NOMO-1 (cell line): ENCODE measurements at regions not wholly inside any gene's neighbourhood (a gene's known extent, or its start where the extent isn't known, plus 50 kb on each side); places are given as distances from the start of the nearest gene placed in this dataset.

Experiments
- DNase-seq, 2 experiments: peaks; one replicate each; lab custom pipeline; 2025; ENCODE audit not compliant: unreplicated experiment in 2 of 2; lab: John Stamatoyannopoulos, UW

DNA sequence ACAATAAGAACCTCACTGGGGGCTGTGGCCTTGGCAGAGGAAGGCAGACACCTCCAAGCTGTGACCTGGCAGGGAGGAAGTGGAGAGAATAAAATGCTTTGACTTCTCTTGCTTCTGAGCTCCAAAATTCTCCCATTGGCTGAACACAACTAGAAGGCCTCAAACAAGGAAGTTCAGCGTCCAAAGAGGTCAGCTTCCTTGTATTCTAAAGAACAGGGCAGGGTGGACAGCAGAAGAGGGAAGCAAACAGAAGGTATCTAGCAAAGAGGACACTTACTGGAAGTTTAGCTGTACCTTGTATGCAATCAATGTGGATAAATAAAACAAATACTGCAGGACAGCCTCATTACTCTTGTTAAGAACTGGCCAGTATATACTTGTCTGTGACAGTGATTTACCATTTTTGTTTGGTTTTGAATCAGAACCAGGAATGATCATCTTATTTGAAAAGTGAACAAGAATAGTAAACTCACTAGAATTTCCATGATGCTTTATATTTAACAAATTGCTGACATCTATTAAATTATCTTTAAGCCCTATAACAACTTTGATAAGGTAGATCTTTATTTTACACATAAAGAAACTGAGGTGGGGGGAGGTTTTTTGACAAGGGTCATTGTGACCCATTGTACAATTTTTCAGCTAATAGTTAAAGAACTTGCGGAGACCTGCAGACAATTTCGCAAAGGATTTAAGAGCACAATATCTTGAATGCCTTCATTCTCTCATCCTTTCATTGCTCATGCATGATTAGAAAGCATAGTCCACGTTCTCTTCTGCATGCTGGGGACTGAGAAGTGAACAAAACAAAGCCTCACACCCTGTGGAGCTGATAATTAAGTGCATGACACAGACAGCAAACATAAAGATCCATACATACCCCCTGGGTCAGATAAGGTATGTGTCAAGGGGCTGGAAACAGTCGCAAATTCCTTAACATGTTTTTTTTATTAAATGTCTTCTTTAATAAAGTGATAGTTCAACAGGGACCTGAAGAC lies 1448.0 kb downstream of the AACS start:
- no peak for DNase-seq

DNA sequence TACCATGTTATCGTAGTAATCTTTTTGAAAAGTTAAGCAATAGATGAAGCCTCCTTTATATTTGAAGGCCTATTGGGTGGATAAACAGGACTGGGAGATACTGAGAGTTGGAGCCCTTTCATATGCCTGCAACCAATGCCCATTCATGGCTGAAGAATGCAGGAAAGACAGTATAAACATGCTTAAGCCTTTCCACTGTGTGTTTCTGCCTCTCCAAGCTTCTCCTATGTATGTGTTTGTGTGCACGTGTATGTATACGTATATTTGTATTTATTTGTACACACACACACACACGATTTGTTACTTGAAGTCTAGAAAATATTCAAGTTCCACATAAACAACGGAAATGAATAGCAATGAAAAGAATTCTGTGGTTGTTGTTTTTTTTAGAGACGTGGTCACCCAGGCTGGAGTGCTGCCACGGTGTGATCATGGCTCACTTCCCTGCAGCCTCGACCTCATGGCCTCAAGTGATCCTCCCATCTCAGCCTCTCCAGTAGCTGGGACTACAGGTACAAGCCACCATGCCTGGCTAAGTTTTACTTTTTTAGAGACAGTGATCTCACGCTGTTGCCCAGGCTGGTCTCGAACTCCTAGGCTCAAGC lies 1453.5 kb downstream of the AACS start:
- no peak for DNase-seq

GRCh38 chr12:126519833-126520232 lies 1454.6 kb downstream of the AACS start:
- no peak for DNase-seq

GRCh38 chr12:126523891-126524290 lies 1458.7 kb downstream of the AACS start:
- no peak for DNase-seq

DNA sequence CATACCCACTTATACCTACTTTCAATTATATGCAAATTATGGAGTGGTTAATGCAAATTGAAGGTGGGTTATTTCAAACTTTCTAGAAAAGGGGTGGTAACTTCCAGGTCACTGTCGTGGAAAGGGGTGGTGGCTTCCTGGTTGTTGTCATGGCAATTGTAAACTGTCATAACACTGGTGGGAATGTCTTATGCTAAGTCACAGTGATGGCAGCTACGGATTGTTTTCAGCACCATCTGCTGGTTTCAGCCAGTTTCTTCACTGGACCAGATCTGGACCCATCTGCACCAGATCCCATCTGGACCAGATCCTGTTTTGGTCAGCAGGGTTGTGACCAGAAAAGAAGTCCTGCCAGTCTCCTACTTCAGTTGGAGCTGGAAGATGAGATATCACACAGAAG lies 1469.3 kb downstream of the AACS start:
- no peak for DNase-seq

DNA sequence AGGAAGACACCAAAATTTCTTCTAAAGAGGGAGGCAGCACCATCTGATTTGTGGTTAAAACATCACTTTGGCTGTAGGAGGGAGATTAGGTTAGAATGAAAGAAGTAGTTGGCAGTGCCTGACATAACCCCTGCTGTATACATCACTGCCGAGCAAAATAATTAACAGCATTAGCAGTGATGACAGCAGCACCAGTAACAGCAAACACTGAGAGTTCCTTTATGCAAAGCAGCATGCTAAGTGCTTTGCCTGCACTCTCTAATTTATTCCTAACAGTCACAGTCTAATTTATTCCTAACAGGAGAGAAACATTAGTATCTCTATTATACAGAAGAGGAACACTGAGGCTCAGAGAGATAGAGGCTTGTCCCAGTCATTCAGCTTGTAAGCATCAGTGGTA lies 1469.7 kb downstream of the AACS start:
- DNase-seq, result no peak

- no peak for DNase-seq
Measured at GRCh38 chr12:126535971-126536370, 1470.7 kb downstream of the AACS start.

DNA sequence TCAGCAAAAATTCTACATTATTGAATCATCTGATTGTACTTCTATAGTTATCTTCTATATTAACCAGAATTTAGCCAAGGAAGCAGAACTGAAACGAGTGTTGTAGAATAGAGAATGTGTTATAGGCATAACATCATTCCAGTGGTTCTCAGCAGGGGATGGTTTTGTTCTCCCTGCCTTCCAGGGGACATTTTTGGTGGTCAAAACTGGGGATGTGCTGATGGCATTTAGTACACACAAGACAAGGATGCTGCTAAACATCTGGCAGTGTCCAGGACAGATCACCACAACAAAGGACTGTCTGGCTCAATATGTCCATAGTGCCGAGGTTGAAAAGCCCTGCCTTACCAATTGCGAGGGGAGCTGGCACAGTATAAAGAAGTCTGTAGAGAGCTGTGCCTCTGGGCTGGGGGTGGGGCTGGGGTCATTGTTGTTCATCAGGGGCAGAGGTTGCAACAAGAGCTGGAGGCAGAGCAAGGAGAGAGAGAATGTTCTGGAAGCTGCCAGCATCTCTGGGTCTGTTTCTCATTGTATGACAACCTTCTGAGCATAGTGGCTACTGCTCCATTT lies 1472.8 kb downstream of the AACS start:
- DNase-seq, result no peak

DNA sequence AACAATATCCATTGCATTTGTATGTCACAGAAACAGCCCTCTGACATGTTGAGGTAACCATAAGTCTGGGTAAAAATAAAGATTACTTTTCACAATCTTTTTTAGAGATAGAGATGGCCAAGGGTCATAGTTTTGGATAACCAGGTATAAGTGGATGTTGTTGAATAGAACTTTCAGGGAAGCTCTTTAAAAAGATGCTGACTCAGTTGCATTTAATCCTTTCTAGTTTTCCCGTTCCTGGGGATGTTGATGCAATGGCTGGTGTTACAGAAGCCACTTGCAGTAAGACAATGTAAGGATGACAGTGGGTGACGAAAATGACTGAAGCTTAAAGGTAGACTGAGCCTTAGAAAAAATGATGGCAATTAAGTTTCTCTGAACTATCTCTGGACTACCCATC lies 1473.7 kb downstream of the AACS start:
- DNase-seq, result no peak

DNA sequence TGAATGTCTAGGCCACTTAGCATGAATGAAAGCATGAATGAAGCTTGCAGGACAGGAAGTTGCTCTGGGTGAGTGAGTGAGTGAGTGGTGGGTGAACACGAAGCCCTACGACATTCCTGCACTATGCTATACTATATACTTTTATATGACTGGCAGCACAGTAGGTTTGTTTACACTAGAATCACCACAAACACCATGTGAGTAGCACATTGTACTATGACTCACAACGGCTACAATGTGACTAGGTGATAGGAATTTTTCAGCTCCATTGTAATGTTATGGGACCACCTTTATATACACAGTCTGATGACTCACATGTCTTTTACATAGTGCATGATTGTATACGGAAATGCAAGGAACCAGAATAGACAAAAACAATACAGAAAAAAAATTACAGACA lies 1480.2 kb downstream of the AACS start:
- no peak for DNase-seq

DNA sequence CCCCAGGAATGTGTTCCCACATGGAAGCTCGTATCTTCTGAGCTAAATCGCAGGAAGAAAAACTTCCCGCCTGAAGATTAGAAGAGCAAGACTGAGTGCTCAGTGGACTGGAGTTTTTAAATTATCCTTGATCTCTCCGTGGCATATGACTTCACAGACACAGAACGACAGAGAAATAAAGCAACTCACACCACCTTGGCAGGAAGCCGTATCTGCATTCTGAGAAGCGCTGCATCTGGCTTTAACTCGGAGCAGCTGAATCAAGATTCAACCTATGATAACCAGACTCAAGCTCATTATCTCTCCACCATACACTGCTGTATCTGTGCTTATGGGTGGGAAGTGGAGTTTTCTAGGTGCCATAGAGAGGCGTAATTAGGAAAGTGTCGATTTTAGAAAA lies 1482.7 kb downstream of the AACS start:
- DNase-seq, result no peak

- no peak for DNase-seq
Measured at GRCh38 chr12:126551869-126552268, 1486.6 kb downstream of the AACS start.

DNA sequence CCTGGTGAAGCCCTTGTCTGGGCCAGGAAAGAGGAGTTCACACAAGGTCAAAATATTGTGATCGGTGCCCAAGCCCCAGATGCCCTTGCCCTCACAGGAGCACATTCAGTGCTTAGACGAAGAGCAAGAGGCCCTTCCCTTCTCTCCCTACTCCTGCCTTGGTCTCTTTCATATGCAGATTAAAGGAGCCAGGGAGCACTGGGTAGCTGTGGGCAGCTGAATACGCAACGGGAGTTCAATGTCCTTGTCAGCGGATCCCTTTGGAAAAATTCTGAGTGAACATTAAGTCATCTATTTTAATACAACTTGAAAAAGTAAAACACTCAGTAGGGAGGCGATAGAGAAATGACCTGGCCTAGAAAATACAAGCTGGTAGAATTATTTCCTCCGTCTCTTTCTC lies 1489.4 kb downstream of the AACS start:
- no peak for DNase-seq

DNA sequence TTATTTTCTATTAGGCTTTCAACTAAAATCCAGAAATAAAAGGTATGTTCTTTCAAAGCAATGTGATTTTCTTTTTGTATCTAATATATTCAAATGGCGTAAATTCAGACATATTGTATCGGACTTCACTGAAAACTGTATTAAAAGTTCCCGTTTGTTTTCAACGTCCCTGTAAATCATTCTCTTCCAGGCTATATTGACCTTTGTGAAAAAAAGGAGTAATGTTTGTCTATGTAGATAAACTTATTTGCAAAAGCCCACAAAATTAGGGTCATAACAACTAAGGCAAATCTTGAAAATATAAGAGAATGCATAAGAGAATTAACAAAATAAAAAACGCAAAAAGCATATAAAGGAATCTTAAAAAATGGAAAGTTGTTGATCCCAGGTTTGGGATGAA lies 1492.4 kb downstream of the AACS start:
- no peak for DNase-seq

GRCh38 chr12:126558219-126558618 lies 1493.0 kb downstream of the AACS start:
- DNase-seq, result no peak

DNA sequence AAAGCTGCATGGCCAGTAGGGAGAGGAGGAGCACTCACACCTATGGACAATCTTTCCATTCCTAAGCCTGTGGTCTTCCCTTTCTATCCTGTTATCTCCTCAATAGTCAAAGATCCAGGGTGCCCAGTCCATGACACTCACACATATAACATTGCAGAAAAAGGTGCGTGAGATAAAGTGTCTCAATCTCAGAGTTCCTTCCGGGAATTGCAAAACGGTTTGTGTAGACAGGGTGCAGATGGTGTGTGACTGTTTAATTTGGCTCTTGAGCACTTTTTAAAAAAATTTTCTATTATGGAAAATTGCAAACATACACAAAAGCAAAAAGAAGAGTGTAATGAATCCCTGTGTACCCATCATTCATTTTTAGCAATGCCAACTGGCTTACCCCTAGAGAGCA lies 1493.6 kb downstream of the AACS start:
- DNase-seq, result no peak

DNA sequence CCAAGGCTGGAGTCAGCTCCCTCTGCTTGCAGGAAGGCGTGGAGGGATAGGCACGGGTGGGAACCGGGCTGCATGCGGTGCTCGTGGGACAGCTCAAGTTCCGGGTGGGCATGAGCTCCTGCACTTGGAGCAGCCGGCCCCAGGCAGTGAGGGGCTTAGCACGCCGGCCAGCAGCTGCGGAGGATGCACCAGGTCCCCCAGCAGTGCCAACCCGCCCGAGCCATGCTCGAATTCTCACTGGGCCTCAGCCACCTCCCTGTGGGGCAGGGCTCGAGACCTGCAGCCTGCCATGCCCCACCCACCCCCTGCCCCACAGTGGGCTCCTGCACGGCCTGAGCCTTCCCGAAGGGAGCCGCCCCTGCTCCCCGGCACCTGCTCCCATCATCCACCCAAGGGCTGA lies 1501.8 kb downstream of the AACS start:
- no peak for DNase-seq

GRCh38 chr12:126569706-126570105 lies 1504.5 kb downstream of the AACS start:
- DNase-seq, result no peak

DNA sequence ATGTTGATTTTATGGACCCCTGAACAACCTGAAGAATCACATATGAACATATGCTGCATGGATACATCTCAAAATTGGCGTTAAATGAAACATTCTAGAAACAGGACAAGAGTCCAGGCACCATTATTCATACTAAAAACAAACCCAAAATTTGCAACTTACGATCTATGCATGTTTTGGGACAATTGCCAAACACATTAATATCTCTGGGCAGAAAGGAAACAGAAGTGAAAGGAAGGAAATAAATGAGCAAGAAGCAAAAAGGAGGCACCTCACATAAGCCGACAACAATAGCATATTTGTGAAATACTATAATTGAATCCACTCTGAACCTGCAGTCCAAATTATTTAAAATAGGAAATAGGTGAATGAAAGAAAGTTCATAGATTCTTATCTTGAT lies 1505.3 kb downstream of the AACS start:
- no peak for DNase-seq

GRCh38 chr12:126572170-126572569 lies 1506.9 kb downstream of the AACS start:
- no peak for DNase-seq

GRCh38 chr12:126581655-126582054 lies 1516.4 kb downstream of the AACS start:
- DNase-seq, result no peak

DNA sequence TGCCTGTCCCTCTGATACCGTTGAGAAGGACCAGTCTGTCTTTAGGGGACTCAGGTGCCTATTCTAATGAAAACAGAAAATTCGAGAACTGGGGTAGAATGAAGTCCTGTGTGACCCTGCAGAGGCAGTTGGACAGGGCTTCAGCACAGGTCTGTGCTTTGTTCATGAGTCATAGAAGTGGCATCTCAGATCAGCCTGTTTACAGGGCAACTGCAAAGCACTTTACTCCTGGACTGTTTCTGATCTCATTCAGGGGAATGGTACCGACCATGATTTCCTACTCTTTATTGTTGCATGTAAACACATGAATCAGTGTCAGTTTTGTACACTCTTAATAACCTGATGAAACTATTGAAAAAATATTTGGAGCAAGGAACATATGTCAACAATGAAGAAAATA lies 1517.0 kb downstream of the AACS start:
- no peak for DNase-seq
